HS-27A (cell line): ENCODE measurements at regions not wholly inside any gene's neighbourhood (a gene's known extent, or its start where the extent isn't known, plus 50 kb on each side); places are given as distances from the start of the nearest gene placed in this dataset.
"Not testable (repeated sequence)": the region's sequence is repeated elsewhere in the genome, so short reads cannot be mapped to it uniquely, and the experiment has no call there.

Experiments
- DNase-seq: peaks from one replicate; pipeline ENCODE4 v3.0.0-alpha.2; 2012; ENCODE audit warnings: low read depth, missing footprints

- no peak for DNase-seq
Measured at GRCh38 chr4:160485071-160485687, 1382.3 kb downstream of the RAPGEF2 start.

DNA sequence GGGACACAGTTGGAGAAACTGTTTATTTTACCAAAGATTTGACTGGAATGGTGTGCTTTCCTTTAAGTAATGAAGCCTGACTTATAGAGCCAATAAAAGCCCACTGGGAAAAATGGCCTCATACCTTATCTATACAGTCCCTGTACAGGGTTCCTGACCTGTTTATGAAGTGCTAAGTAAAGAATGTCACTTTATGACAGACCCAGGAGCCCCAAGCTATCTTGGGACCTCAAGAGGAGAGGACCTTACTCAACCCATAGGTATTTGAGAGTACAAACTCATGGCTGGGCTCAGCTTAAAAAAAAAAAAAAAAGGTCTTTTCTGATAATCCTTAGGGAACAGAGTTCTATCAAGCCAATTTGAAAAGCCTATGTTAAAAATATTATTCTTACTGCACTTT lies 1389.3 kb downstream of the RAPGEF2 start:
- no peak for DNase-seq

DNA sequence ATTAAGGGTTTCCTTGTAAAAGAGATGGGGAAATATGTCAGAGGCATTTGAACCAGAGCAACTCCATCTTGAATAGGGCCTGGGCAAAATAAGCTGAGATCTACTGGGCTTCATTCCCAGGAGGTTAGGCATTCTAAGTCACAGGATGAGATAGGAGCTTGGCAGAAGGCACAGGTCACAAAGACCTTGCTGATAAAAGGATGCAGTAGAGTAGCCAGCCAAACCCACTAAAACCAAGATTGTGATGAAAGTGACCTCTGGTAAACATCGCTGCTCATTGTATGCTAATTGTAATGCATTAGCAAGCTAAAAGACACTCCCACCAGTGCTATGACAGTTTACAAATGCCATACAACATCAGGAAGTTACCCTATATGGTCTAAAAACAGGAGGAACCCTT lies 1390.3 kb downstream of the RAPGEF2 start:
- DNase-seq: no peak

- DNase-seq: no peak
Measured at GRCh38 chr4:160495356-160495755, 1392.5 kb downstream of the RAPGEF2 start.

GRCh38 chr4:160498211-160498610 lies 1395.3 kb downstream of the RAPGEF2 start:
- DNase-seq: no peak

- DNase-seq: no peak
Measured at GRCh38 chr4:160505724-160506123, 1402.8 kb downstream of the RAPGEF2 start.

GRCh38 chr4:160510928-160511327 lies 1408.0 kb downstream of the RAPGEF2 start:
- DNase-seq: no peak

DNA sequence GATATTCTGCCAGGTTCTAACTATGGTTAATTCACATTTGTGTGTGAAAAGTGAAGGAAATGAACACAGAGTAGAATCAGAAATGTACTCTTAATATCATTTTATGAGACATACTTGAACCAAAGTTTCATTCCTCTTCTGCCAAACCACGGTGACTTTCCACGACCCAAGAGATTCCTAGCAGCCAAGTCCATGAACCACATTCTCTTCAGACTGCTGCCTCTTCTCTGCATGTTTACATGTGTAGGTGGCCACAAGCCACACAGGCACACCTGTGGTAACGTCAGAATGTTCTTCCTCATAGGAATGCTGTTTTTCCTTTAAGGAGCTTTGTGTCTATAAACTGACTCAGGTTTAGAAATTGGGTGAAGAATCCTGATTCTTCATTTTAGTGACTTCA lies 1411.2 kb downstream of the RAPGEF2 start:
- DNase-seq: no peak

DNA sequence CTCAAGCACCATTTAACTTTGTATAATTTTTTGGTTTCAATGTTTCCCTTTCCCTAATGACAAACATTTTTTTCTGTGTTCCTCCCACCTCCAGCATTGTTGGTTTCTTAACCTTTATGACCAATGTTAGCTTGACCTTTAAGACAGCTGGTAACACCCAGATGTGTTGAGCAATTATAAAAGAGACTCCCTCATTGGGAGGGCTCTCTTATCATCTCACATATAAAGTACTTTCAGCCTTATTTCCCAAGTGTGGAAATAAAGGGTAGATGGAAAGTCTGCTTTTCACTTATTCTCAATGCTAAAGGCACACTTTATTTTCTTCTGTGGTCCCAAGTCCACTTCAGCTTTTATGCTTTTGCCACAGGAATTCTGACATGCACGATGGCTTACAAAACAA lies 1420.4 kb downstream of the RAPGEF2 start:
- no peak for DNase-seq

DNA sequence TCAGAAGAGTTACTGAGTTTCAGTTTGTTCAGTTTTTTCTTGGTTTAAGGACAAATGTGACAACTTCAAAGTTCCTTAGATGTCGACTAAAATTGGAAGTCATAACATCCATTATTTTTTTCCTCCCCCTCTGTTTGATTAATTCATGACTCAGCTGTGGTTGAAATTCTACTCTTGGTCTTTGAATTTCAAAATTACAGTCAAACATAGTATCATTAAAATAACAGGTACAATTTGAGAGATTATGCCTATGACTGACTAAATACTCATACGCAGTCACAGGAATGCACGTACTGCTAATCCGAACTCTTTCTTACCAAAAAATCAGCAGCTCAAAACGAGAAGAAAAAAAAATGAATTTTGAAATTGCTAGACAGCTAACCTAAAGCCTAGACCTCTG lies 1434.8 kb downstream of the RAPGEF2 start:
- DNase-seq: no peak

DNA sequence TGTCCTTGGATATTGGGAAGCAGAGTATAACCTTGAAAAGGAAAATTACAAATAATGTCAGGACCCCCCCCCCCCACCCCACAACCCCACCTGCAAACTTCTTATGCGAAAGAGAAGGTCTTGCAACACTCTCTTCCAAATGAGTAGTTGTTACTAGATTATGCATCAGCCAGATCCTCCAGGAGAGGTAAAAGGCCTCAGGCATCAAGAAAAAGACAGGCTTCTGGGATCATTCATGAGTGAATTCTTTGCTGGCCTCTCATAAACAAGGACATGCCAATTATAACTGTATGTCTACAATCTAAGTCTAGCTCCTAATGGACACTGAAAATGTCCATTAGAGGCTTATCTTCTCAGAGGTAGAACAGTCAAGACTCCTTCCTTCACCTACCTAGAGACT lies 1443.3 kb downstream of the RAPGEF2 start:
- DNase-seq: no peak

DNA sequence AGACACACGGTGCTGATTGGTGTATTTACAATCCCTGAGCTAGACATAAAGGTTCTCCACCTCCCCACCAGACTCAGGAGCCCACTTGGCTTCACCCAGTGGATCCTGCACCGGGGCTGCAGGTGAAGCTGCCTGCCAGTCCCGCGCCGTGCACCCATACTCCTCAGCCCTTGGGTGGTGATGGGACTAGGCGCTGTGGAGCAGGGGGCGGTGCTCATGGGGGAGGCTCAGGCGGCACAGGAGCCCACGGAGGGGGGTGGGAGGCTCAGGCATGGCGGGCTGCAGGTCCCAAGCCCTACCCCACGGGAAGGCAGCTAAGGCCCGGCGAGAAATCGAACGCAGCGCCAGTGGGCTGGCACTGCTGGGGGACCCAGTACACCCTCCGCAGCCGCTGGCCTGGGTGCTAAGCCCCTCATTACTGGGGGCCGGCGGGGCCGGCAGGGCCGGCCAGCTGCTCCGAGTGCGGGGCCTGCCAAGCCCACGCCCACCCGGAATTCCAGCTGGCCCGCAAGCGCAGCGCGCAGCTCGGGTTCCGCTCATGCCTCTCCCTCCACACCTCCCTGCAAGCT lies 1447.2 kb downstream of the RAPGEF2 start:
- DNase-seq: not testable (repeated sequence)

- no peak for DNase-seq
Measured at GRCh38 chr4:160562661-160563060, 1459.8 kb downstream of the RAPGEF2 start.

DNA sequence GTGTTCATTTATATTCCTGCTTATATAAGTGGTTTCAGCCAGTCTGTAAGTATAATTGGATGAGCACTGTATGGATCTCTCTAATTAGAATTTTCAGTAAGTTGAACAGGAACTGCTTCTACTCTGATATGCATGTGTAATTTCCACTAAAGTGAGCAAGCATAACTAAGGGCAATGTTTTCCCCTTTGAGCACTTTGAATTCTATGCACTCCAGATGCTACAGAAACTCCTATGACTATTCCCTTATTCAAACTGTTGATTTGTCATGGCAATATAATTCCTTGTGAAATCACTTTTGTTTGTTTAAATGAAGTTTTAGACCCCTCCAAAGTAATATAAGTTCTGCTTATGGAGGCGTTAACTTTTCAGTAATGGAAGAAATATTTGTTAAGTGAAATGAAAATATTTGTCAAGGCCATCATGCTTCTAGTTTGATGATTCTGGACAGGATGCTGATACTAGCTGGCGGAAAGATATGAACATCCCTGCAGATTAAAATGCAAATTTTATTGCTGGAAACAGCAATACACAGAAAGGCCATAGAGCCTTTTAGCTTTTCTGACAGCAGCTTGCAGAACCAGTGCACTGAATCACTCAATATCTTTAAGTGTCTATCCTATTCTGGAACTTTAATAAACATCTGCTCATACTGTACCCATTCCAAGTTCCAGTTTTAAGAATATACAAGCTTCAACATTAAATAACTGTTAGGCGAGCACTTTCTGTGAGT lies 1460.8 kb downstream of the RAPGEF2 start:
- DNase-seq: no peak

GRCh38 chr4:160567634-160568033 lies 1464.8 kb downstream of the RAPGEF2 start:
- no peak for DNase-seq

GRCh38 chr4:160570271-160570670 lies 1467.4 kb downstream of the RAPGEF2 start:
- DNase-seq: no peak

- not testable (repeated sequence) for DNase-seq
Measured at GRCh38 chr4:160574272-160574671, 1471.4 kb downstream of the RAPGEF2 start.

DNA sequence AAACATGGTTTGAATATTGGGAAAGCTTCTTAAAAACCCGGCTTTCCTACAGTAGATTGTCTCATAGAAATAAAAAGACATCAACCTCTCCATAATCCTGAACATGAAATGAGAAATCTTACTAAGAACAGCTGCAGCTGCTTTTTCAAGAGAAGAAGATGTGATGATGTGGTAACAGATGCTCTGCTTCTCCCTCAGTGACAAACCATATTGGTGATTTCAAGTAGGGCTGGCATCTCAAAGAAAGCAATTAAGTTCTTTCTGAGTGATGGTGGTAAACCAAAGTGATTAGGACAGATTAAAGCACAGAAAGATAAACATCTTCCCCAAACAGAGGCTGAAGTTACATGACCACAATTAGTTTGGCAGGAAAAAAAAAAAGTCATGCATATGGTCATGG lies 1477.7 kb downstream of the RAPGEF2 start:
- no peak for DNase-seq

GRCh38 chr4:160592258-160592657 lies 1489.4 kb downstream of the RAPGEF2 start:
- no peak for DNase-seq

GRCh38 chr4:160595646-160596045 lies 1492.8 kb downstream of the RAPGEF2 start:
- no peak for DNase-seq

DNA sequence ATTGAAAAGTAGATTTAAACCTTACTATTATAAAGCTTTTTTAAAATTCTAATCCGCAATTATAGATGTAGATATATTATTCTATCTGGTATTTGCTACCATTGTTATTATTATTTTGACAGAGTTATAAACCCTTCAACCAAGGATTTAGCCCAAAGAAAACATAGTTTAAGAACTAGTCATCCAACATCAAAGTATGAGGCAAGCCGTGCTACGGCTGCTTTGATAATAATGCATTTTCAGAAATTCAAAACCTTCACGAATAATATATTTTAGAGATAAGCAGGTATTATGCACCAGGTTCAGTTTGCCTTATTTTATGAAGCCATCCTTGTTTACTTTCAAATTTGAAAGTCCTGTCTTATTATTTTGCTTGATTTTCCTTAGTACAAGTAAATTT lies 1501.7 kb downstream of the RAPGEF2 start:
- DNase-seq: no peak

DNA sequence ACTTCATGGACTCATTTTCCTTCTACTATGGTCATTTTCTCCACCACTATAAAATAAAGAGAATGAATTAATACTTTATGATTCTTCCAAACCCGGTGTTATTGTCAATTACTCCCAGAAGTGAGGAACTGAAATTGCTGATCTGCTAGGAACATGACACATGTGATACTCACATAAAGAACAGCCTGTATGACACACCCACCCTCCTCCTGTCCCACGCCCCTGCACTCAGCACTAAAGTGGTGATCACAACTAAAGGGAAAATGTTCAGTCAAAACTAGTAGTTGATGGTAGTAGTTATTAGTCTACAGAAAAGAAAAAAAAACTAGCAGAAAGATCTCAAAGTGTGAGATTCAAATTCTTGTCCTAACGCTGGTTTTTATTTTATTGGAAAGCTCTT lies 1508.3 kb downstream of the RAPGEF2 start:
- DNase-seq: no peak

DNA sequence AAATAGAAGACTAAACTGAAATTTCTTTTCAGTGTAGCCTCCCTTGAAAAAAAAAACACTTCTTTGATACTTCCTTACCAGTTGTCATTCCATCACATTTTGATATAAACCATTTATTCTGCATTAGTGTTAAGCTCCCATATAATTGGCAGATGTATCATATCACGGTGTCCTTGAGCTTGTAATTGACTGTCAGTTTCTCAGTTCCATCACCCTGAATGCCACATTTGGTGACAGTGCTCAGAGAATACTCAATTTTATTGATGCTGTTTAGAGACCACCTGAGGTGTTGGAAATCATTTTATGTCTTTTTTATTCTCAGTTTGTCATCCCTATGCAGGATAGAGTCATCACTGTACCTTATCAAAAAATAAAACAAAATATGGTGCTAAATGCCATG lies 1528.2 kb downstream of the RAPGEF2 start:
- DNase-seq: no peak

DNA sequence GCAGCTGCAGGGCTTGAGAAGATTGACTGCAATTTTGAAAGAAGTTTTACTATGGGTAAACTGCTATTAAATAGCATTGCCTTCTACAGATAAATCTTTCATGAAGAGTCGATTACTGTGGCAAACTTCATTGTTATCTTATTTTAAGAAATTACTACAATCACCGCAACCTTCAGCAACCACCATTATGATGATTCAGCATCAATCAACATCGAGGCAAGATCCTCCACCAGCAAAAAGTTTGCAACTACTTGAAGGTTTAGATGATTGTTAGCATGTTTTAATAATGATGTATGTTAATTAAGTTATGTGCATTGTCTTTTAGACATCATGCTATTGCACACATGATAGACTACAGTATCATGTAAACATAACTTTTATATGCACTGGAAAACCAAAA lies 1511.0 kb downstream of the FSTL5 start:
- no peak for DNase-seq
